ENCODE measurements at regions not wholly inside any gene's neighbourhood (a gene's known extent, or its start where the extent isn't known, plus 50 kb on each side); places are given as distances from the start of the nearest gene placed in this dataset.

- no peaks in the 10 kb centered on the region for H3K36me3 Mint-ChIP-seq
Observed at GRCh38 chr1:55947446-55947845, 631.9 kb downstream of the PLPP3 start.

GRCh38 chr1:55943721-55944435 is 635.5 kb downstream of the PLPP3 start:
- Histone ChIP-seq H3K27ac (no peak overlapping the region), H3K9ac (no peak overlapping the region), H2AFZ (replicated peaks) (no peak overlapping the region), H3K36me3 (no peaks in the 10 kb centered on the region), H3K4me1 (no peaks in the 10 kb centered on the region), H3K9me3 (ENCODE audit: low read depth) (no peaks in the 10 kb centered on the region), H4K20me1 (ENCODE audit: low read depth) (no peaks in the 10 kb centered on the region), H3K27me3 (no peaks in the 10 kb centered on the region), H3K4me2 (no peak overlapping the region), H3K79me2 (ENCODE audit: low read depth) (no peaks in the 10 kb centered on the region), H3F3A (ENCODE audit: low read depth) (no peaks in the 10 kb centered on the region), H3K4me3 (no peak overlapping the region)
- Mint-ChIP-seq H3K9me3 (no peaks in the 10 kb centered on the region), H3K27me3 (ENCODE audit: insufficient read depth, low read depth) (peaks cover 3% of the 10 kb centered on the region), H3K27ac (no peak overlapping the region), H3K4me1 (no peaks in the 10 kb centered on the region), H3K4me3 (no peak overlapping the region), H3K36me3 (no peaks in the 10 kb centered on the region)
- DNase-seq (ENCODE audit: low spot score): no peak
- TF ChIP-seq EZH2 (IDR thresholded peaks at IDR 0.05) (no peak), EZH2phosphoT487 (IDR thresholded peaks at IDR 0.05) (no peak)

More at GRCh38 chr1:55947446-55947845, 631.9 kb downstream of the PLPP3 start:
- Histone ChIP-seq H3K4me3 (no peak overlapping the region), H3K36me3 (no peaks in the 10 kb centered on the region), H3K9me3 (ENCODE audit: low read depth) (no peaks in the 10 kb centered on the region), H3K4me1 (peaks cover 4% of the 10 kb centered on the region), H3K9ac (no peak overlapping the region), H3K27ac (no peak overlapping the region), H3K4me2 (no peak overlapping the region), H3F3A (ENCODE audit: low read depth) (no peaks in the 10 kb centered on the region), H4K20me1 (ENCODE audit: low read depth) (no peaks in the 10 kb centered on the region), H3K27me3 (no peaks in the 10 kb centered on the region), H3K79me2 (ENCODE audit: low read depth) (no peaks in the 10 kb centered on the region), H2AFZ (replicated peaks) (no peak overlapping the region)
- Mint-ChIP-seq H3K27ac (no peak overlapping the region), H3K4me3 (no peak overlapping the region), H3K4me1 (no peaks in the 10 kb centered on the region), H3K27me3 (ENCODE audit: insufficient read depth, low read depth) (no peaks in the 10 kb centered on the region), H3K9me3 (no peaks in the 10 kb centered on the region)
- no peak for DNase-seq (ENCODE audit: low spot score)
- TF ChIP-seq EZH2 (IDR thresholded peaks at IDR 0.05) (no peak), EZH2phosphoT487 (IDR thresholded peaks at IDR 0.05) (no peak), CTCF (IDR thresholded peaks at IDR 0.05) (no peak)

- Mint-ChIP-seq H3K36me3 (no peaks in the 10 kb centered on the region), H3K27me3 (ENCODE audit: insufficient read depth, low read depth) (peaks cover 3% of the 10 kb centered on the region), H3K4me3 (no peak overlapping the region), H3K9me3 (no peaks in the 10 kb centered on the region), H3K4me1 (no peaks in the 10 kb centered on the region), H3K27ac (no peak overlapping the region)
- TF ChIP-seq CTCF (IDR thresholded peaks at IDR 0.05): no peak
- TF ChIP-seq EZH2phosphoT487 (IDR thresholded peaks at IDR 0.05): no peak
- no peak for TF ChIP-seq EZH2 (IDR thresholded peaks at IDR 0.05)
- H2AFZ ChIP-seq (replicated peaks): no peak overlapping the region
- H3F3A ChIP-seq (ENCODE audit: low read depth): no peaks in the 10 kb centered on the region
- no peak overlapping the region for H3K4me3 ChIP-seq
- H4K20me1 ChIP-seq (ENCODE audit: low read depth): no peaks in the 10 kb centered on the region
- H3K27ac ChIP-seq: no peak overlapping the region
- no peaks in the 10 kb centered on the region for H3K4me1 ChIP-seq
- no peak overlapping the region for H3K4me2 ChIP-seq
- H3K36me3 ChIP-seq: no peaks in the 10 kb centered on the region
- no peaks in the 10 kb centered on the region for H3K27me3 ChIP-seq
- no peak overlapping the region for H3K9ac ChIP-seq
- H3K79me2 ChIP-seq (ENCODE audit: low read depth): no peaks in the 10 kb centered on the region
- H3K9me3 ChIP-seq (ENCODE audit: low read depth): no peaks in the 10 kb centered on the region
- DNase-seq (ENCODE audit: low spot score): no peak
Observed at GRCh38 chr1:55943012-55943411, 636.4 kb downstream of the PLPP3 start.

- H3K36me3 Mint-ChIP-seq: no peaks in the 10 kb centered on the region
- Histone ChIP-seq H4K20me1 (ENCODE audit: low read depth) (no peaks in the 10 kb centered on the region), H3K27ac (no peak overlapping the region), H3K79me2 (ENCODE audit: low read depth) (no peaks in the 10 kb centered on the region), H3K9me3 (ENCODE audit: low read depth) (no peaks in the 10 kb centered on the region), H3K4me1 (no peaks in the 10 kb centered on the region), H3K4me3 (no peak overlapping the region), H3F3A (ENCODE audit: low read depth) (no peaks in the 10 kb centered on the region), H3K9ac (no peak overlapping the region), H2AFZ (replicated peaks) (no peak overlapping the region), H3K27me3 (no peaks in the 10 kb centered on the region), H3K36me3 (no peaks in the 10 kb centered on the region), H3K4me2 (no peak overlapping the region)
- peaks cover 5% of the 10 kb centered on the region for H3K9me3 Mint-ChIP-seq
- no peak for DNase-seq (ENCODE audit: low spot score)
- TF ChIP-seq CTCF (IDR thresholded peaks at IDR 0.05) (no peak), EZH2 (IDR thresholded peaks at IDR 0.05) (no peak), EZH2phosphoT487 (IDR thresholded peaks at IDR 0.05) (no peak)
- peaks cover 3% of the 10 kb centered on the region for H3K27me3 Mint-ChIP-seq (ENCODE audit: insufficient read depth, low read depth)
- no peak overlapping the region for H3K4me3 Mint-ChIP-seq
- H3K27ac Mint-ChIP-seq: no peak overlapping the region
- no peaks in the 10 kb centered on the region for H3K4me1 Mint-ChIP-seq
Observed at GRCh38 chr1:55939866-55940265, 639.5 kb downstream of the PLPP3 start.

Data from neural progenitor cell (in vitro differentiated cells).